Urinary bladder (tissue), 3 donors: ENCODE measurements at regions not wholly inside any gene's neighbourhood (a gene's known extent, or its start where the extent isn't known, plus 50 kb on each side); places are given as distances from the start of the nearest gene placed in this dataset.
"Not testable (repeated sequence)": the region's sequence is repeated elsewhere in the genome, so short reads cannot be mapped to it uniquely, and the experiment has no call there.

Experiments used
- DNase-seq: peaks from one replicate; pipeline ENCODE4 v3.0.0-alpha.2; 2015; ENCODE audit errors: extremely low spot score
- H3K27ac ChIP-seq: one replicate; pipeline ENCODE4 v1.5.1; 2013; ENCODE audit warnings: low read depth, mild to moderate bottlenecking, moderate library complexity
- H3K36me3 ChIP-seq: one replicate; pipeline ENCODE4 v1.6.1; 2013; ENCODE audit warnings: mild to moderate bottlenecking, moderate library complexity; ENCODE audit not compliant: insufficient read depth
- H3K4me1 ChIP-seq: one replicate; pipeline ENCODE4 v1.6.1; 2013; ENCODE audit warnings: mild to moderate bottlenecking, moderate library complexity; ENCODE audit not compliant: insufficient read depth
- H3K4me3 ChIP-seq: one replicate; pipeline ENCODE4 v1.5.1; 2013; ENCODE audit warnings: low read depth, low read length
- WGBS: extraction: QIAGEN DNeasy Blood & Tissue Kit; methylation state at CpG from one replicate; pipeline ENCODE4 v1.1.7; 2013; 5-methylcytosine and 5-hydroxymethylcytosine counted together
- donor health status: healthy with polysubstance abuse.
- donor health status: healthy.

DNA sequence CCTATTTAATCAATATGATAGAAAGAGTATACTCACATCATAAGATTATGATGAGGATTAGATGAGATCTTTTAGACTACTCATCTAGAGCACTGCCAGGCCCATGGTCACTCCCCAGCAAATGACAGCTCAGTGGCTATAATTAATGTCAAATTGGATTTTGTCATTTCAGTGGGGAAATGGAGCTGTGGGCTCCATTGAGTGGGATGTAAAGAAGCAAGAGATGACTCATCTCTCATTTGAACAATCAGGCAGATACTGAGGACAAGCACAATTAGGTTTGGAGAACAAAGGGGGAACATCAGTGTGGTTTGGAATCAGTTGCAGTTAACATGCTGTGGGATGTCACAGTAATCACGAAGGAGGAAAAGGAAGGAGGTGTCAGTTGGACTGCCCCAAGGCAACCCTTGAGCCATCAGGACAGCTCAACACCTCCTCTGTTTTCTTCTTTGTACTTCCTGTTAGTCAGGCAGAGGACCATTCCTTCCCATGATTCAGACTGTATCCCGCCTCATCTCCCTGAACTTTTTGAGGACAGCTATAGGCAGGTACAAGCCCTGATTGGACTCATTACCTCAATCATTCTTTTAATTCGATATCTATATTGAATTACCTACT is 473.7 kb upstream of the ISX start:
- Histone ChIP-seq H3K4me1 (no peaks in the 10 kb centered on the region), H3K27ac (no peak overlapping the region), H3K4me3 (no peak overlapping the region), H3K36me3 (no peaks in the 10 kb centered on the region)
- DNase-seq, result no peak
- 73% methylated on average over 3 of the region's 3 CpGs for WGBS

DNA sequence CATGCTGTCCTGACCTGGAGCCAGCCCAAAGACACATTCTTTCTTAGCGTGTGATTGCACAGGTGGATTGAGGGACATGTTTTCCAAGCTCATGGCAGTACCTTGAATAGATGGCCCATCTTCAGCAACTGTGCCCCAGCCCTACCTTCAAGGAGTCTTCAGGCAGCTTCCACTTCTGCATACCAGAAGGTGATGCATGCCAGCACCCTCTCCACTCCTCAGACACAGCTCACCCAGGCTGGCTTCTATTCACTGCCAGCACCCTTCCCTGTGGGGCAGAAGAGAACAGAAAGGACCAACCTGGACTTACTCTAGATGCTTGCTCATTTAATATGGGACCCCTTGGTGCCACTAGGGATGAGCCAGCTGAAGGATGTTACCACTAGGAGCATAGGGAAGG is 466.4 kb upstream of the ISX start:
- Histone ChIP-seq H3K36me3 (no peaks in the 10 kb centered on the region), H3K4me1 (no peaks in the 10 kb centered on the region), H3K27ac (no peak overlapping the region), H3K4me3 (no peak overlapping the region)
- 90% methylated on average over 1 of the region's 1 CpG for WGBS
- no peak for DNase-seq

DNA sequence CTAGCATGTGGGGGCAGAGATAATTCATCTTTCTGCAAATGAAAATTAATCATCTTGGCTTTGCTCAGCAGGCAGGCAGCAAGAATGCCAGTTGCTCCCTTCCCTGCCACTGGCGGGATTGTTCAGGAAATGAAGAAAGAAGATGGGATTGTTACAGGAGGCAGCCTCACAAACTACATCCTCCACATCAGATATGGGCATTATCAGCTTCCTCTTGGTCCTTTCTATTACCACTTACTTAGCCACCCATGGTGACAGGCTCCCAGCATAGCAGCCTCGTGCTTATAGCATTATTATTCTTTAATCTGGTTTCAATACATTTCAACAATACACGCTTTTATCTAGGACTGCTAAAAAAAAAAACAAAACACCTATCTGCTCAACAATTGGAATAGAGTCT is 461.6 kb upstream of the ISX start:
- Histone ChIP-seq H3K4me3 (no peak overlapping the region), H3K4me1 (no peaks in the 10 kb centered on the region), H3K36me3 (no peaks in the 10 kb centered on the region), H3K27ac (no peak overlapping the region)
- 53% methylated on average over 3 of the region's 3 CpGs for WGBS
- DNase-seq, result no peak

DNA sequence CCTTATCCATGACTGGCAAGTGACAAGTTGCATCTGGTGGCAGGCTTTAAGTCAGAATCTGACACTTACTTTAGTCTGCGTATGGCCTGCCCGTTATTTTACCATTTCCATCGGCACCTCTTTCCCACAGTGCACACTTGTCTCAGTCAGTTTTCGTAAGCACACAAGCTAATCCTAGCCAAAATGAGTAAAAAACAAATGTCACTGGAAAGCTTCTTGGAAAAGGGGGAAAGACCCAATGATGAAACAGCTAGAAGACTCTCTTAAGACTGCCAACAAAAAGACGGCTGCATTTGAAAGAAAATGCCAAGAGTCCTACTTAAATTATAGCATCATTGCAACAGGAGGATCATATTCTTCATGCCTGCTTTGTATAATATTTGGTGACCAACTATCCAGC is 457.9 kb upstream of the ISX start:
- no peak overlapping the region for H3K27ac ChIP-seq
- H3K36me3 ChIP-seq, result no peaks in the 10 kb centered on the region
- H3K4me3 ChIP-seq, result no peak overlapping the region
- H3K4me1 ChIP-seq, result no peaks in the 10 kb centered on the region
- DNase-seq, result no peak
- 87% methylated on average over 5 of the region's 5 CpGs for WGBS

DNA sequence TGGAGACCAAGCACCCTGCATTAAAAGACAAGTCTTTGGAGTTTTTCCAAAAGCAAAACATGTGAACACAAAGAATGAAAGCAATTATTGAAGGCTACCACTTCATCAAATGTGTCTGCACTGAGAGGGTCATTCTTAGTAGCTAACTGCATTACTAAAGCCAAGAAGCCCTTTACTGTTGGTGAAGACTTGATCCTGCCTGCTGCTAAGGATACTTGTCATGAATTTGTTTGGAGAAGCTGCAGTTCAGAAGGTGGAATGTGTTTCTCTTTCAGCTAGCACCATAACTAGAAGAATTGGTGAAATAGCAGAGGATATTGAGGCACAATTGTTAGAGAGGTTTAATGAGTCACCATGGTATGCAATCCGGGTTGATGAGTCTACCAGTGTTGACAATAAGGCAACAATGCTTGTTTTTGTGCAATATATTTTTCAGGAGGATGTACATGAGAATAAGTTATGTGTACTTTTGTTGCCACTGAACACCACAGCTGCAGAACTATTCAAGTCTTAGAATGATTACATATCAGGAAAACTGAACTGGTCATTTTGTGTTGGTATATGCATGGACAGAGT is 457.3 kb upstream of the ISX start:
- WGBS, result 57% methylated on average over 1 of the region's 1 CpG
- no peak overlapping the region for H3K4me3 ChIP-seq
- H3K27ac ChIP-seq, result no peak overlapping the region
- DNase-seq, result no peak
- H3K4me1 ChIP-seq, result no peaks in the 10 kb centered on the region
- no peaks in the 10 kb centered on the region for H3K36me3 ChIP-seq

DNA sequence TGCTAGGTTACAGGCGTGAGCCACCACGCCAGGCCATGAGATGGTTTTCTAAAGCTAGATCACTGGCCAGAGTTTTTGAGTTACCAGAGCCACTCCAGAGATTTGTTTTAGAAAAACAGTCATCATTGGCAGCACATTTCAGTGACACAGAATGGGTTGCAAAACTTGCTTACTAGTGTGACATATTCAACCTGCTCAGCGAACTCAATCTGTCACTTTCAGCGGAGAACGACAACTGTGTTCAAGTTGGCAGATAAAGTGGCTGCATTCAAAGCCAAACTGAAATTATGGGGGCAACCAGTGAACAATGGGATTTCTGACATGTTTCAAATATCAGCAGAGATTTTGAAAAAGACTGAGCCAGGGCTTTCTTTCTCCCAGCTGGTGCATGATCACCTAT is 456.3 kb upstream of the ISX start:
- Histone ChIP-seq H3K36me3 (no peaks in the 10 kb centered on the region), H3K4me3 (no peak overlapping the region), H3K27ac (no peak overlapping the region), H3K4me1 (no peaks in the 10 kb centered on the region)
- 91% methylated on average over 5 of the region's 5 CpGs for WGBS
- no peak for DNase-seq

DNA sequence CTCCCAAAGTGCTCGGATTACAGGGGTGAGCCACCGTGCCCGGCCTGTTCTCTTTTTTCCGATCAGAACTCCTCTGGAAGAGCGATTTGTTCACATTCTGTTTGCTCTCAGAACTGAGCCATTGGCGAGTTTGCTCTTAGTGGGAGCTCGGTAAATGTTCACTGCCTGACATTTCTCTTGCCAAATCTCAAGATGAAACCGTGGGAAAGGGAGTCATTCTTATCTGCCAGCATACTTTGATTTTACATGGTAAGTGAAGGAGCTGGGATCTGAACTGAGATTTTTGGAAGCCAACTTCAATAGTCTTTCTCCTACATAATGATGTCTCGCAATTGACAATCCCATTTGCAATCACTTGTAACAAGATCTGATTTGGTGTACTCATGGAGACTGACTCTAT is 445.8 kb upstream of the ISX start:
- 80% methylated on average over 9 of the region's 9 CpGs for WGBS
- Histone ChIP-seq H3K36me3 (no peaks in the 10 kb centered on the region), H3K27ac (no peak overlapping the region), H3K4me1 (no peaks in the 10 kb centered on the region), H3K4me3 (no peak overlapping the region)
- no peak for DNase-seq

DNA sequence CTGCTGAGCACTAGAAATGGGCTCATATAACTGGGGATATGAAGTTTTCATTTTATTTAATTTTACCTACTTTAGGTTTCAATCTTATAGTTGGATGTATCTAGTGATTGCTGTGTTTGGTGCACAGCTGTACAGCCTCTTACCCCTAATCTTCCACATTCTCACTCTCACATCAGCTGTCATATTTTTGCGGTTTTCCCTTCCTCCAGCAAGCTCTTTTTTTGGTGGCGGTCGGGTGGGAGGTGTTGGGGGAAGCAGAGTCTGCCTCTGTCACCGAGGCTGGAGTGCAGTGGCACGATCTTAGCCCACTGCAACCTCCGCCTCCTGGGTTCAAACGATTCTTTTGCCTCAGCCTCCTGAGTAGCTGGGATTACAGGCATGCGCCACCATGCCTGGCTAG is 445.1 kb upstream of the ISX start:
- no peak for DNase-seq
- H3K4me1 ChIP-seq, result no peaks in the 10 kb centered on the region
- no peak overlapping the region for H3K27ac ChIP-seq
- H3K36me3 ChIP-seq, result no peaks in the 10 kb centered on the region
- 74% methylated on average over 8 of the region's 8 CpGs for WGBS
- no peak overlapping the region for H3K4me3 ChIP-seq

DNA sequence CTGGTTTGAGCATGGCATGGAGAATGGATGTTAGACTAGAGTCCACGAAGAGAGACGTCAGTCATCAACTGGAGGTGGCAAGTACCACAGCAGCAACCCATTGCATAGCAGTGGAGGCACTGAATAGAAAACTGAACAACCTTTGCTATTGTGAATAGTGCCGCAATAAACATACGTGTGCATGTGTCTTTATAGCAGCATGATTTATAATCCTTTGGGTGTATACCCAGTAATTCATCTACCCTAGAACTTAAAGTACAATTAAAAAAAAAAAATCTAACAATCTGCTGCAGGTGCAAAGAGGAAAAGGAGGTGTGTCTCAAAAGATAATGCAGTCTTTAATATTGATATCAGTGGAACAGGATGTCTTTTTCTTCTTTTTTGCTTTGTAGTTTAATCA is 443.4 kb upstream of the ISX start:
- 83% methylated on average over 4 of the region's 4 CpGs for WGBS
- no peak overlapping the region for H3K4me3 ChIP-seq
- no peaks in the 10 kb centered on the region for H3K36me3 ChIP-seq
- H3K4me1 ChIP-seq, result no peaks in the 10 kb centered on the region
- no peak overlapping the region for H3K27ac ChIP-seq
- DNase-seq, result no peak

DNA sequence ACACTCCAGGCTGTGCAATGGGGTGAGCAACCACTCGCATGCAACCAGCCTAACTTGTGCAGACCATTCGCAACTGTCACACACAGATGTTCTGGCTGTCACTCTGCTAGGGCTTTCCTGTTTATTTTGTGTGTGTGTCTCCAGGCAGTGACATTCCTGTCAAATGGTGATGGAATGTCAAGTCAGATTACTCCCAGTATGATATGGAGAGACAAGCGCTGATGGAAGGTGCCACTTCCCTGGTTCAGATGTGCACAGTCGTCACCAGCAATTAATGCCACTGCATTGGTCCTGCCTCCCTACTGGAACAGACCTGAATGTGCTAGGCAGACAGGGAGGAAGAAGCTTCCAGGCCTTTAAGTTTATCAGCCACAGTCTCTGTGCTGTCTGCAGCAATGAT is 442.4 kb upstream of the ISX start:
- no peaks in the 10 kb centered on the region for H3K4me1 ChIP-seq
- 83% methylated on average over 4 of the region's 4 CpGs for WGBS
- H3K36me3 ChIP-seq, result no peaks in the 10 kb centered on the region
- no peak overlapping the region for H3K4me3 ChIP-seq
- H3K27ac ChIP-seq, result no peak overlapping the region
- DNase-seq, result no peak

DNA sequence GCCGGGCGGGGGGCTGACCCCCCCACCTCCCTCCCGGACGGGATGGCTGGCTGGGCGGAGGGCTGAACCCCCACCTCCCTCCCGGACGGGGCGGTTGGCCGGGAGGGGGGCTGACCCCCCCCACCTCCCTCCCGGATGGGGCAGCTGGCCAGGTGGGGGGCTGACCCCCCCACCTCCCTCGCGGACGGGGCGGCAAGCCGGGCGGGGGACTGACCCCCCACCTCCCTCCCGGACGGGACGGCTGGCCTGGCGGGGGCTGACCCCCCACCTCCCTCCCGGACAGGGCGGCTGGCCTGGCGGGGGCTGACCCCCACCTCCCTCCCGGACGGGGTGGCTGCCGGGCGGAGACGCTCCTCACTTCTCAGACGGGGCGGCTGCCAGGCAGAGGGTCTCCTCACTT is 440.1 kb upstream of the ISX start:
- not testable (repeated sequence) for H3K27ac ChIP-seq, DNase-seq, H3K4me1 ChIP-seq, H3K36me3 ChIP-seq, H3K4me3 ChIP-seq
- WGBS, result 86% methylated on average over 19 of the region's 30 CpGs

DNA sequence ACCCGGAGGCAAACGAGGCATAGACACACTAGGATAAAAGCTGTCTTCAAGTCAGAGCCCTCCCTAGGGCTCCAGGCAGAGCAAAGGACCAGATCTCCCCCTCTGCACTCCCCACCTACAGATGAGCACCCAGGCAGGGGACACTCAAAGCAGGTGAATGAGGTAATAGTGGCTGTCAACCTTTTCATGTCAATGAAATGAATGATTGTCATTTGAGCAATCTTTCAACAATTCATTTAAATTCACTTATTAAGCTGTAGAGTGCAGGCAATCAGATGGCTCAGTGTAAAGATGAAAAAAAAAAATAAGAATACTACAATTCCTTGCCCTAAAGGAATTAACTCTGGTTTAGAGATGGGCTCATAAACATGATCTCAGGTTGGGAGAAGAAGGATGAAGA is 427.8 kb upstream of the ISX start:
- Histone ChIP-seq H3K4me3 (no peak overlapping the region), H3K27ac (no peak overlapping the region), H3K4me1 (no peaks in the 10 kb centered on the region), H3K36me3 (no peaks in the 10 kb centered on the region)
- WGBS, result 10% methylated on average over 2 of the region's 2 CpGs
- no peak for DNase-seq

DNA sequence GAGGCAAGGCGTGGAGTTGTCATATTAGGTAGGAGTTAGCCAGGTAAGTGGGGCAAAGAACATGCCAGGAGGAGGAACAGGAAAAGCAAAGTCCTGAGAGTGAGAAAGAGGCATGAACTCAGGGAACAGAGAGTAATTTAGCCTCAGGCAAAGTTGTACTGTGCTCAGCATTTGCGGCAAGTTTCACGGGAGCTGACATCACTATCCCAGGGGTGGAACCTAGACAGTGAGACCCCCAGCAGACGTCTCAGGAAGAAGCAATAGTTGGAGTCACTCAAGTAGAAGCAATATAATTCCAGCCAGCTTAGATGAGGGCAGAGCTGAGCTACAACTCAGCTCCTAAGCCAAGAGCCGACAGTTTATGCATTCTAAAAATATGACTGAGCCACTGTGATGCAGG is 426.0 kb upstream of the ISX start:
- DNase-seq, result no peak
- Histone ChIP-seq H3K4me1 (no peaks in the 10 kb centered on the region), H3K4me3 (no peak overlapping the region), H3K36me3 (no peaks in the 10 kb centered on the region), H3K27ac (no peak overlapping the region)
- 70% methylated on average over 5 of the region's 5 CpGs for WGBS

DNA sequence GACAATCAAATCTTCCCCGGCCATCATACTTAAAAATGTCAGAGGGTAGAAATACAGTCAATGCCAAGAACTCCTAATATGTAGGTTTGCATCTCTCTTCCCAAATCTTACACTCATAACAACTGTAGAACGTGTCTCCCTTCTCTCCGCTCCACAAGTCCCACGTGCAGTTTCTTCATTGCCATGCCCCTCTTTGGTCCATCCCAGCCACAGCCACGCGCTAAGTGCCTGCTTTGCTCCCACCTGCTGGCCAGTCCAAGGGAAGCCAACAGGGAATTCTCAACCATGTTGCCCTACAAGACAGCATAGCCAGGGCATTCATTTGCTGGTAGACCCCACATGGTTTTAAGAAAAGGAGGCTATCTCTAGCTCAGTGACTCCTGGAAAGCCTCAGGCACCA is 420.6 kb upstream of the ISX start:
- DNase-seq, result no peak
- Histone ChIP-seq H3K36me3 (no peaks in the 10 kb centered on the region), H3K4me3 (no peak overlapping the region), H3K4me1 (no peaks in the 10 kb centered on the region), H3K27ac (no peak overlapping the region)
- WGBS, result 64% methylated on average over 6 of the region's 6 CpGs

DNA sequence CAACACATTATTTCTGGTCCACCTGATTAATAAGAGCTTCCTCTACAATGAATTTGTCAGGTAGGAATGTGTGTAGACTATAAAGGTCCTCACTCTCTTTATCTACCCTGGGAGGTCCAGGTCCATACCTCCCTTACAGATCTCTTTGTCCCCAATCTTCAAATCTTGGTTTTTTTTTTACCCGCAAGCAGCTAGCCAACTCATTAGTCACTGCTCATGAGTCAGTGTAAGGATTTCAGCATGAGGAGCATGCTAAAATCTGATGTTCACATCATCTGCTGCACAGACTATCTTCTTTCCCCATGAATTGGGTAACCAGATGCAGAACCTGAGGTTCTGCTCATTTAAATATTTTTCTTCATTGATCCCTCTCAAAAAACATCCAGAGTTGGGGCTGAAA is 397.0 kb upstream of the ISX start:
- Histone ChIP-seq H3K4me1 (no peaks in the 10 kb centered on the region), H3K36me3 (no peaks in the 10 kb centered on the region), H3K27ac (no peak overlapping the region), H3K4me3 (no peak overlapping the region)
- no peak for DNase-seq
- 96% methylated on average over 1 of the region's 1 CpG for WGBS
